SK-N-SH (cell line): ENCODE measurements at regions not wholly inside any gene's neighbourhood (a gene's known extent, or its start where the extent isn't known, plus 50 kb on each side); places are given as distances from the start of the nearest gene placed in this dataset.

ENCODE experiments used
- CTCF ChIA-PET: fragments of 300-600, 350-600 bp; formaldehyde crosslinking; extraction: SDS; loops from one replicate; lab custom pipeline; 2021; lab: Yijun Ruan, JAX
- POLR2A ChIA-PET: fragments of 350-600 bp; sonication (Branson Sonifier 250); formaldehyde crosslinking; extraction: SDS; loops from one replicate; lab custom pipeline; 2020; ENCODE audit warnings: antibody characterized with exemption, inconsistent platforms; lab: Yijun Ruan, JAX
- DNase-seq: peaks from one replicate; pipeline ENCODE4 v3.0.0; 2012
- H2AFZ ChIP-seq: fragments of 200-600 bp; sonication (generic); 2 replicates; pipeline ENCODE4 v1.8.1; 2016; ENCODE audit warnings: antibody characterized with exemption, mild to moderate bottlenecking, low read depth
- H3F3A ChIP-seq: fragments of 200-600 bp; sonication (generic); replicated peaks from 2 replicates; pipeline ENCODE3; 2016; ENCODE audit warnings: antibody characterized with exemption, mild to moderate bottlenecking; ENCODE audit not compliant: insufficient read depth
- H3K27ac ChIP-seq, 2 experiments: fragments of 200-500 bp in 1 of 2; fragments of 200-600 bp in 1 of 2; sonication (Bioruptor generic) in 1 of 2; sonication (generic), shearing (Covaris generic) in 1 of 2; 2 replicates each; pipeline versions ENCODE4 v1.5.1 to v1.6.1; 2014 to 2016; ENCODE audit warnings: low read depth in 2 of 2, inconsistent platforms in 1 of 2, low read length in 1 of 2, mild to moderate bottlenecking in 1 of 2, mixed read lengths in 1 of 2
- H3K27me3 ChIP-seq: fragments of 200-600 bp; sonication (generic), shearing (Covaris generic); 2 replicates; pipeline ENCODE4 v1.6.1; 2016; ENCODE audit warnings: mixed run types; ENCODE audit not compliant: insufficient read depth
- H3K36me3 ChIP-seq, 2 experiments: fragments of 200-500 bp in 1 of 2; fragments of 200-600 bp in 1 of 2; sonication (Bioruptor generic) in 1 of 2; sonication (generic) in 1 of 2; replicated peaks in 1 of 2; 2 replicates each; pipeline versions ENCODE3 to v1.5.1; 2014 to 2016; ENCODE audit warnings: low read length in 1 of 2, mild to moderate bottlenecking in 1 of 2; ENCODE audit not compliant: insufficient read depth in 2 of 2, control insufficient read depth in 1 of 2
- H3K4me1 ChIP-seq, 2 experiments: fragments of 200-500 bp in 1 of 2; fragments of 200-600 bp in 1 of 2; sonication (Bioruptor generic) in 1 of 2; sonication (generic), shearing (Covaris generic) in 1 of 2; 2 replicates each; pipeline versions ENCODE4 v1.5.1 to v1.6.1; 2014 to 2016; ENCODE audit warnings: low read depth in 1 of 2, low read length in 1 of 2, mixed run types in 1 of 2; ENCODE audit not compliant: insufficient read depth in 2 of 2, control insufficient read depth in 1 of 2
- H3K4me2 ChIP-seq: fragments of 200-600 bp; sonication (generic), shearing (Covaris generic); 2 replicates; pipeline ENCODE4 v1.6.1; 2017; ENCODE audit warnings: mixed run types
- H3K4me3 ChIP-seq, 2 experiments: fragments of 200-500 bp in 1 of 2; fragments of 200-600 bp in 1 of 2; sonication (Bioruptor generic) in 1 of 2; sonication (generic), shearing (Covaris generic) in 1 of 2; 2 replicates each; pipeline versions ENCODE4 v1.5.1 to v1.8.1; 2014 to 2016; ENCODE audit warnings: low read depth in 2 of 2, inconsistent platforms in 1 of 2, low read length in 1 of 2, mild to moderate bottlenecking in 1 of 2, mixed read lengths in 1 of 2, moderate library complexity in 1 of 2
- H3K79me2 ChIP-seq: fragments of 200-600 bp; sonication (generic); 2 replicates; pipeline ENCODE4 v1.8.1; 2017; ENCODE audit warnings: mild to moderate bottlenecking; ENCODE audit not compliant: insufficient read depth
- H3K9ac ChIP-seq: fragments of 200-600 bp; sonication (generic); 2 replicates; pipeline ENCODE4 v1.6.1; 2017; ENCODE audit warnings: mixed run types
- H3K9me2 ChIP-seq: fragments of 200-600 bp; sonication (generic); 2 replicates; pipeline ENCODE4 v1.6.1; 2017; ENCODE audit warnings: mixed run types
- H3K9me3 ChIP-seq: fragments of 200-600 bp; sonication (generic); 2 replicates; pipeline ENCODE4 v1.6.1; 2017; ENCODE audit warnings: mixed run types, mild to moderate bottlenecking, moderate library complexity
- H4K20me1 ChIP-seq: fragments of 200-600 bp; sonication (generic); 2 replicates; pipeline ENCODE4 v1.6.1; 2017; ENCODE audit warnings: mild to moderate bottlenecking, mixed run types; ENCODE audit not compliant: insufficient read depth
- CHD2 ChIP-seq: fragments of 150-350 bp; IDR thresholded peaks from 2 replicates; pipeline ENCODE4 v1.6.1; 2018; ENCODE audit warnings: low read length; ENCODE audit not compliant: partially characterized antibody
- EZH2phosphoT487 ChIP-seq: fragments of 200-600 bp; sonication (generic); IDR thresholded peaks from 2 replicates; pipeline ENCODE4 v1.6.1; 2017; ENCODE audit warnings: low read depth, mixed run types, mild to moderate bottlenecking, antibody characterized with exemption, moderate library complexity, borderline replicate concordance
- IRF3 ChIP-seq: fragments of 150-350 bp; IDR thresholded peaks from 2 replicates; pipeline ENCODE4 v1.6.1; 2016; ENCODE audit warnings: mild to moderate bottlenecking, low read depth, low read length
- JUND ChIP-seq: IDR thresholded peaks from 2 replicates; pipeline ENCODE4 v1.4.0; 2012
- MAX ChIP-seq: IDR thresholded peaks from 2 replicates; pipeline ENCODE4 v1.4.0; 2012; ENCODE audit warnings: low read depth
- MXI1 ChIP-seq: IDR thresholded peaks from 2 replicates; pipeline ENCODE4 v1.6.1; 2012; ENCODE audit warnings: mild to moderate bottlenecking, low read depth, low read length, improper control_type of control experiment
- PBX3 ChIP-seq: IDR thresholded peaks from 2 replicates; pipeline ENCODE4; 2012
- POLR2AphosphoS5 ChIP-seq: IDR thresholded peaks from 2 replicates; pipeline ENCODE4 v1.6.1; 2012; ENCODE audit warnings: low read depth, low read length
- RAD21 ChIP-seq: IDR thresholded peaks from 2 replicates; pipeline ENCODE4 v1.6.1; 2012; ENCODE audit warnings: mild to moderate bottlenecking, low read length
- REST ChIP-seq: IDR thresholded peaks from 2 replicates; pipeline ENCODE4 v1.6.1; 2012; ENCODE audit warnings: mild to moderate bottlenecking, low read depth, low read length, moderate library complexity
- RFX5 ChIP-seq: IDR thresholded peaks from 2 replicates; pipeline ENCODE4 v1.6.1; 2012; ENCODE audit warnings: mild to moderate bottlenecking, improper control_type of control experiment, low read length
- RXRA ChIP-seq: IDR thresholded peaks from 2 replicates; pipeline ENCODE4 v1.4.0; 2012; ENCODE audit warnings: low read depth, mild to moderate bottlenecking, borderline replicate concordance
- SMC3 ChIP-seq: IDR thresholded peaks from 2 replicates; pipeline ENCODE4 v1.6.1; 2012; ENCODE audit warnings: low read depth, low read length, improper control_type of control experiment
- TEAD4 ChIP-seq: IDR thresholded peaks from 2 replicates; pipeline ENCODE4 v1.4.0; 2012; ENCODE audit warnings: mild to moderate bottlenecking, borderline replicate concordance; ENCODE audit not compliant: insufficient read depth
- USF1 ChIP-seq: IDR thresholded peaks from 2 replicates; pipeline ENCODE4 v1.4.0; 2012; ENCODE audit warnings: low read depth, borderline replicate concordance
- USF2 ChIP-seq: fragments of 150-350 bp; IDR thresholded peaks from 2 replicates; pipeline ENCODE4 v1.6.1; 2017; ENCODE audit warnings: antibody characterized with exemption, low read length, low read depth, borderline replicate concordance
- YY1 ChIP-seq: IDR thresholded peaks from 2 replicates; pipeline ENCODE4 v1.4.0; 2012; ENCODE audit warnings: low read depth, mild to moderate bottlenecking
- ZBTB33 ChIP-seq: IDR thresholded peaks from 2 replicates; pipeline ENCODE4 v1.4.0; 2012; ENCODE audit warnings: low read depth, borderline replicate concordance

- H3F3A ChIP-seq = no peaks in the 10 kb centered on the region
- peaks cover 5% of the 10 kb centered on the region; the same call in 1 of the 2 replicates for H3K9me3 ChIP-seq
- no peak for TF ChIP-seq USF1
- no peak for TF ChIP-seq JUND
- no peak for TF ChIP-seq REST
- TF ChIP-seq EZH2phosphoT487 = no peak
- TF ChIP-seq SMC3 = no peak
- no peak for TF ChIP-seq ZBTB33
- TF ChIP-seq YY1 = no peak
- no peak for TF ChIP-seq PBX3
- no peak for TF ChIP-seq RFX5
- TF ChIP-seq USF2 = no peak
- TF ChIP-seq MXI1 = no peak
- no peak for TF ChIP-seq MAX
- no peak for TF ChIP-seq RAD21
- no peak for TF ChIP-seq TEAD4
- TF ChIP-seq CHD2 = no peak
- no peak for TF ChIP-seq RXRA
- TF ChIP-seq POLR2AphosphoS5 = no peak
- no peak for TF ChIP-seq IRF3
- H3K27ac ChIP-seq = no peak overlapping the region
- H3K36me3 ChIP-seq = no peaks in the 10 kb centered on the region
- no peaks in the 10 kb centered on the region for H3K9me2 ChIP-seq
- no peak for DNase-seq
- H3K4me2 ChIP-seq = no peak overlapping the region
- ChIA-PET CTCF (no interaction called here), POLR2A (no interaction called here)
- H2AFZ ChIP-seq = no peak overlapping the region
- H4K20me1 ChIP-seq = no peaks in the 10 kb centered on the region
- no peaks in the 10 kb centered on the region for H3K4me1 ChIP-seq
- H3K79me2 ChIP-seq = no peaks in the 10 kb centered on the region
- H3K27me3 ChIP-seq = no peaks in the 10 kb centered on the region
- H3K4me3 ChIP-seq = no peak overlapping the region
- H3K9ac ChIP-seq = no peak overlapping the region
These were observed 473.0 kb downstream of the TLR4 start for GRCh38 chr9:118177241-118177640.
